PC-9 (cell line): ENCODE measurements at regions not wholly inside any gene's neighbourhood (a gene's known extent, or its start where the extent isn't known, plus 50 kb on each side); places are given as distances from the start of the nearest gene placed in this dataset.

Source experiments
- BruUV-seq: library from RNA; stranded (reverse); fragments of 400-500 nt; replicated peaks from 2 replicates; lab custom pipeline; 2021; lab: Mats Ljungman, UMichigan
- CTCF ChIA-PET: fragments of 300-600 bp; sonication (Branson Sonifier 250); formaldehyde crosslinking; loops from one replicate; lab custom pipeline; 2022; ENCODE audit warnings: antibody characterized with exemption; lab: Charles Lee
- POLR2A ChIA-PET: fragments of 300-600 bp; sonication (Branson Sonifier 250); formaldehyde crosslinking; loops from one replicate; lab custom pipeline; 2022; ENCODE audit warnings: antibody characterized with exemption; ENCODE audit not compliant: unreplicated experiment; lab: Charles Lee
- DNase-seq, 2 experiments: peaks; one replicate each; pipeline versions ENCODE4 v3.0.0 to v3.0.0-alpha.2; 2015 to 2022; ENCODE audit warnings: mixed read lengths in 1 of 2
- H2AFZ ChIP-seq: fragments of 200-600 bp; sonication (generic); 2 replicates; pipeline ENCODE4 v1.8.1; 2017; ENCODE audit warnings: antibody characterized with exemption
- H3F3A ChIP-seq: fragments of 200-600 bp; sonication (generic); 2 replicates; pipeline ENCODE4 v1.8.1; 2017; ENCODE audit warnings: antibody characterized with exemption, mild to moderate bottlenecking, low read depth; ENCODE audit not compliant: insufficient read depth
- H3K27ac ChIP-seq: fragments of 200-600 bp; sonication (generic); 2 replicates; pipeline ENCODE4 v1.6.1; 2016; ENCODE audit warnings: mixed run types
- H3K27me3 ChIP-seq: fragments of 200-600 bp; sonication (generic); 2 replicates; pipeline ENCODE4 v1.6.1; 2016; ENCODE audit warnings: low read depth, mixed run types; ENCODE audit not compliant: insufficient read depth
- H3K36me3 ChIP-seq: fragments of 200-600 bp; sonication (generic); 2 replicates; pipeline ENCODE4 v1.6.1; 2016; ENCODE audit warnings: low read depth, mixed run types
- H3K4me1 ChIP-seq: fragments of 200-600 bp; sonication (generic); replicated peaks from 2 replicates; pipeline ENCODE4 v1.6.1; 2016; ENCODE audit warnings: mixed run types; ENCODE audit not compliant: insufficient read depth
- H3K4me2 ChIP-seq: fragments of 200-600 bp; sonication (generic); 2 replicates; pipeline ENCODE4 v1.6.1; 2017; ENCODE audit warnings: mixed run types
- H3K4me3 ChIP-seq: fragments of 200-600 bp; sonication (generic); 2 replicates; pipeline ENCODE4 v1.6.1; 2016; ENCODE audit warnings: mixed run types
- H3K79me2 ChIP-seq: fragments of 200-600 bp; sonication (generic); 2 replicates; pipeline ENCODE4 v1.6.1; 2017; ENCODE audit warnings: low read depth, mixed run types
- H3K9me2 ChIP-seq: fragments of 200-600 bp; sonication (generic); 2 replicates; pipeline ENCODE4 v1.8.1; 2017; ENCODE audit warnings: mild to moderate bottlenecking; ENCODE audit not compliant: insufficient read depth
- H3K9me3 ChIP-seq: fragments of 200-600 bp; sonication (generic); 2 replicates; pipeline ENCODE4 v1.8.1; 2016; ENCODE audit warnings: low read depth; ENCODE audit not compliant: insufficient read depth
- H4K20me1 ChIP-seq: fragments of 200-600 bp; sonication (generic); 2 replicates; pipeline ENCODE4 v1.8.1; 2017; ENCODE audit not compliant: insufficient read depth
- CTCF ChIP-seq: fragments of 200-600 bp; sonication (generic); conservative IDR thresholded peaks from 2 replicates; pipeline ENCODE4 v1.6.1; 2017; ENCODE audit warnings: mixed run types, antibody characterized with exemption, mild to moderate bottlenecking, moderate library complexity
- EZH2 ChIP-seq: fragments of 200-600 bp; sonication (generic); IDR thresholded peaks from 2 replicates; pipeline ENCODE4 v1.8.0; 2017; ENCODE audit warnings: antibody characterized with exemption, low read depth
- intact Hi-C: fragments of 100-400 bp; cut with micrococcal nuclease; formaldehyde crosslinking; loops from one replicate; pipeline ENCODE4 v1.10.0; 2022; ENCODE audit not compliant: unreplicated experiment

GRCh38 chr11:127803755-127804154 is 783.6 kb downstream of the ETS1 start:
- Histone ChIP-seq H3K27me3 (peaks cover 11% of the 10 kb centered on the region; the same call in 1 of the 2 replicates), H3K4me2 (no peak overlapping the region), H3K36me3 (no peaks in the 10 kb centered on the region), H3K4me1 (no peaks in the 10 kb centered on the region), H3K79me2 (no peaks in the 10 kb centered on the region), H3K27ac (no peak overlapping the region), H3K4me3 (no peak overlapping the region), H2AFZ (no peak overlapping the region), H4K20me1 (no peaks in the 10 kb centered on the region), H3K9me2 (no peaks in the 10 kb centered on the region), H3K9me3 (no peaks in the 10 kb centered on the region), H3F3A (no peaks in the 10 kb centered on the region)
- POLR2A ChIA-PET = interaction anchor here (0.6 kb wide), 1 partner anchor 803 kb away, joined by 5 read pairs; the partner anchor contains the start of gene KIRREL3
- intact Hi-C loops = no loop called here
- CTCF ChIA-PET = no interaction called here
- no peak for DNase-seq
- BruUV-seq = no TSS peak
- TF ChIP-seq EZH2 = no peak
- TF ChIP-seq CTCF = no peak

- CTCF ChIA-PET = no interaction called here
- Histone ChIP-seq H4K20me1 (no peaks in the 10 kb centered on the region), H3K9me3 (no peaks in the 10 kb centered on the region), H3K4me3 (no peak overlapping the region), H3K4me2 (no peak overlapping the region), H3K9me2 (no peaks in the 10 kb centered on the region), H3F3A (no peaks in the 10 kb centered on the region), H3K27me3 (peaks cover 25% of the 10 kb centered on the region), H3K36me3 (no peaks in the 10 kb centered on the region), H3K79me2 (no peaks in the 10 kb centered on the region), H3K4me1 (no peaks in the 10 kb centered on the region), H3K27ac (no peak overlapping the region), H2AFZ (no peak overlapping the region)
- no peak for TF ChIP-seq CTCF
- no peak for TF ChIP-seq EZH2
- no TSS peak for BruUV-seq
- intact Hi-C loops = no loop called here
- DNase-seq = peak in 1 of 2 experiments; percentile 8
- POLR2A ChIA-PET = no interaction called here
Measured at GRCh38 chr11:127800989-127801688, 786.2 kb downstream of the ETS1 start.

DNA sequence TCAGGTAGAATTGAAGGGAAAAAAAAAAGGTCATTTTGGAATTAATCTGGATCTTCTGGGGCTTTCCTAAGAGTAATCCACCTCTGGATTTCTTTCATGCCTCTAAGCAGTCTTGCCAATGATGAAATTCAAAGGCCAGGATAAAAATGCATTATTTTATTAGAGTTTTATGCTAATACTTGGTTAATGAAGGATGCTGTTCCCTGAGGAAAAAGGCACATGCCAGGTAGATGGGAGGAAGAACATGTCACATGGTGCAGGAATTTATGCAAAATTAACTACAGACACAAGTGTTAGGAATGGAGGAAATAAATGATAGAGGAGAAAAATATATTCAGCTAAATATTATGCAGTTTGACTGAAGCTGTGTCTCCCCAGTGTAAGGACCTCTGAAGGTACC is 792.0 kb downstream of the ETS1 start:
- Histone ChIP-seq H3K27ac (no peak overlapping the region), H3F3A (no peaks in the 10 kb centered on the region), H3K4me3 (no peak overlapping the region), H4K20me1 (no peaks in the 10 kb centered on the region), H2AFZ (no peak overlapping the region), H3K9me2 (no peaks in the 10 kb centered on the region), H3K79me2 (no peaks in the 10 kb centered on the region), H3K4me2 (no peak overlapping the region), H3K36me3 (no peaks in the 10 kb centered on the region), H3K9me3 (no peaks in the 10 kb centered on the region), H3K4me1 (no peaks in the 10 kb centered on the region), H3K27me3 (peaks cover 35% of the 10 kb centered on the region)
- intact Hi-C loops = no loop called here
- CTCF ChIA-PET = interaction anchor here (0.5 kb wide), 1 partner anchor 427 kb away, joined by 4 read pairs; no protein-coding TSS in a partner anchor
- POLR2A ChIA-PET = no interaction called here
- TF ChIP-seq CTCF = no peak
- TF ChIP-seq EZH2 = no peak
- DNase-seq = no peak
- BruUV-seq = no TSS peak
